NCI-H187 (cell line): ENCODE measurements at regions not wholly inside any gene's neighbourhood (a gene's known extent, or its start where the extent isn't known, plus 50 kb on each side); places are given as distances from the start of the nearest gene placed in this dataset.
"Not testable (repeated sequence)": the region's sequence is repeated elsewhere in the genome, so short reads cannot be mapped to it uniquely, and the experiment has no call there.

Source experiments
- DNase-seq, 2 experiments: peaks; one replicate each; lab custom pipeline; 2025; lab: John Stamatoyannopoulos, UW

DNA sequence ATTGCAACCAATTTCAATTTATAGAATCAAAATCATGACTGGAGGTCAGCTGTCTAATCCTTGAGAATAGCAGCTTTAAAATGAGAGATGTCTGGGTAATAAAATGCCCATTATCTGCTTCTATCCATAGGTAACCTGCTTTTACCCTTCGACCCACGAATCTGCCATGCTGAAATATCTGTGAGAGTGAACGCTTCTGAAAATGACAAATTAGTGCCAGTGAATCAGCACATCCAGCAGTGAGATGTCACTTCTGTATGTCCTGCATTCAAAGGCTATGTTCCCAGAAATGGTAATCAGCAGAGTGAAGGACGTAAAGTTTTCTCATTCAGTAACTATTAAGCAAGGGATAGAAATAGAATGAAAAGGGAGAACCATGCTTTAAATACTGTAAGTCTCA lies 532.4 kb upstream of the ITGA1 start:
- no peak for DNase-seq

DNA sequence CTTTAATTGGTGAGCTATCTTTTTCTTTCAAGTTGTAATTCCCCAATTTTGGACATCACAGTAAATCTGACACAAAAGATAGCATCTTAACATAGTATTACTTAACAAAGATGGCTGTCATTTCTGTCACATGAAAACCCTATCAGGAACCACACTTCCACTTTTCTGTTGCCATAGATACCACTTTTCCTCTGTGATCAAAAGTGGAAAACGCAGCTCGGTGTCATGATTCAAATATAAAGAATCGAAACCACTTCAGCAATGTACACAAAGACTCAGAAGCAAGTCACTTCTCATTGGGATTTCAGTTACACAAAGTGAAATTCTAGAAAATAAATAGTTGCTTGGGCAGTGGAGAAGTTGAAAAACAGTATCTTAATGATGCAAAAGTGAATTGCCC lies 524.9 kb upstream of the ITGA1 start:
- peak in 1 of 2 experiments; percentile 65 for DNase-seq

DNA sequence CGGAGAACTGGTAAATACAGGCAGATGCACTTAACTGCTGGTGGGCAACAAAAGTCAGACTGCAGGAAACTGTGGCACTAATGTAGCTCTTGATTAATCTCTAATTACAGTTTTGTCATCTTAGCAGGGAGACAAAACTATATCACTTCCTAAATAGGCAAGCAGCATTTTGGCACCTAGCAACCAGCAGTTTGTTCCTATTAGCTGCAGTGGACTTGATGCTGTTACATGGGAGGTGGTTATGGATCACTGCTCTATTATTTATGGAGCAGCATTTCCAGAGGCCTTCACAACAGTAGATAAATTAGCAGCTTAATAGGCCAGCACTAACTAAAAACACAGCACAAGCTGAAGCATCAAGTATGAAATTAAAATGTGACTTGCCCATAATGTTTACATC lies 518.3 kb upstream of the ITGA1 start:
- DNase-seq, result peak in 1 of 2 experiments; percentile 31

DNA sequence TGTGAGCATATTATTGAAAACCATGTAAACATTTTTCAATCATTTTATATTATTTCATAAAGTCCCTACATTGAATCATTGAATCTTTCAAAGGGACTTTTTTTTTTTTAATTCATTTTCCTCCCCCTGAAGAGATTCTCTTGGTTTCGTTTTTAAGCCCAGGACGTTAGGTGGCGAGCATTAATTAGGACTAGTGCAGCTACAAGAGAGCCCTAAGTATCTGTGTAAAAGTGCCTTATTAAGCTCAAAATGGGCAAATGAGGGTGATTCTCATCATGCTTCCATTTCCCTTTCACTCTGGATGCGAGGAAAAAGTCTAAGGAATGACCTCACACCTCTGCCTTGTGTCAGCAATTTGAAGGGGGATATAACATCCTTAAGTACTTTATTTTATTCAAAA lies 517.9 kb upstream of the ITGA1 start:
- DNase-seq, result peak in 1 of 2 experiments; percentile 4

DNA sequence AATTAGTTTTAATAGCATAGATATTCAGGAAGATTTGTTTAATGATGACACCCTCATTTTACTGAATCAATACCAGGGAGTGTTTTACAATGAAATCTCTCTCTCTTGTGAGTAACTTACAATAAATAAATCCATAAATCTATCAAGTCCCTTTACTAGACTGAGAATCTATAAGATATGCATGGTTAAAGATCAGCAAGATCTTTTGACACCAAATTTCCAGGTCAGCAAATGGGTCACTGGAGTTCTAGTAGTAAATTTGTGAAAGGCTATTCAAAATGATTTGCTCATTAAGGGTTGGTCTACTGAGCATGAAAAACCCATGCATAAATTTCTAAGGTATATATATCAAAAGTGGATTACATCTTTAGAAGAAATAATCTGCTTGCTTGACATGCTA lies 512.1 kb upstream of the ITGA1 start:
- no peak for DNase-seq

DNA sequence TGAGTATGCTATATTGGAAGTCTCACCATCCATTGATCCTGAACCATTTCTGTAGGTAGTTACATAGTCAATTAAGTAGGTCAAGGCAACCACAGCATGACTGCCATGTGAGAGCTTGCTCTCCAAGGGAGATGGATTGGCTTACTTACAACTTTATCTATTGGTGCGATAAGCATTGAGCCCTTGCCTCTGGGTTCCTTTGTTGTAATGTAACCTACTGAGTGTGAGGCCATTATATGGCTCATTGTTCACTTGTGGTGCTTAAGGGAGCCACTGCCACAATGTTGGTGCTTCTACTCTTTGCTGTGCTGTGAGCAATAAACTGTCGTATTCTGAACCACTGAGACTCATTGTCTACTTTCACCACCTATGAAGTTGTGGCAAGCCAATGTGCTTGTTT lies 510.6 kb upstream of the ITGA1 start:
- DNase-seq, result no peak

DNA sequence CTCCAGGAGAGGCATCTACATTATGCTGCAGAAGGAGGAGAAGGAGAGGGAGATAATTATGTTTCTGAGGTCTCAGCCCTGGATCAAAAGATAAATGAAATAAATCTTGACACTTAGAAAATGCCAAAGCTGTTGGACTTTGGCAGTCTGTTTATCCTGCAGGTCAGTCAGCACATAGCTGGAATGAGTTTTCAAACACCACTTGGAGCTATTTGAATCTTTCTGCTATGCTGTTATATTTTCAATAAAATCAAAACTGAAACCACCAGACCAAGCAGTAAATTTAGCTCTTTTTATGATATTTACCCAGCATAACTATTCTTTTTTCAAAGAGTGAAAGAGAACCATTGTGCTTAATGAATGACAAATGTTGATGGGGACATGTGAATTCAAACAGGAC lies 505.1 kb upstream of the ITGA1 start:
- no peak for DNase-seq

DNA sequence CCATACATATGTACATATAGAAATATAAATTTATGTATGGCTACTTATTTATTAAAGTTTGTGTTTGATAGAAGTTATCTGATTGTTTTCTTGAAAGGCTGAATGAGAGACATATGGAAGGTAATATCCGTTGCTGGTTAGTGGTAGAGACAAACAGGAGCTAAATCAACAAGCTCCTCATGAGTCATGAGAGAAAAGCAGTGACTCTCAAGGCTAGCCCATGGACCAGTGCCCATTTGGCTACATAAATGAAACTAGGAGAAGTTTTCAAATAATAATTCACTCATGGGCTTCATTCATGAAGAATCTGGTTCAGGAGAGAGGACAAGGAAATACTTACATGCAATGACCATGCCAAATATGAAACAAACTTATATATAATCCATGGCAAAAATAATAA lies 504.5 kb upstream of the ITGA1 start:
- no peak for DNase-seq

DNA sequence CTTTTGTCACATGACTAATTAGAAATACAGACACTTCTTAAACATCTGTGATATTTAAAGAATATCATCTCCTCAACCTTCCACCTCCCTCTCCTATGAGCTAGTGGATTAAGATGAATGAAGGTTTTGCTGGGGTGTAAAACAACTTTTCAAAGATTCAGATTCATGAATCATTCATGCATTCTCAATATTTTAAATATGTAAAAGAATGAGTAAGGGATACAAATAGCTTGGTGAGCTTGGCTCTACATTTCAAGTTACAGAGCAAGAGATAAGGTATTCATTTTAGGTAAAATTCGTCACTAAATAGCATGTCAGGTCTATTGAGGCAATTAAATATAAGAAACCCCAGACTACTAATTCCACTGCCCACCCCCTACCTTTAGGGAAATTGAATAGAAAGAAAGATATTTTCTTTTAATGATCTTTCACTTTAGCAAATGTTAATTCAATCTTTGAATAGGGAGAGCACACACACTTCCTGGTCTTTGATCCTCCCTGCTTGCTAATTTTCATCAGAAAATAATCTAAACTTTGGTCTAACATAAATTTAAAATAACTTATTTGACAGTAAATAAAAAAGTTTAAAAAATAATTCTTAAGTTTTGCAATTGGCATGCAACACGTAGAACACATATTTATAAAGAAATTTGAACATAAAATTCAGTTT lies 486.9 kb upstream of the ITGA1 start:
- DNase-seq, result no peak

DNA sequence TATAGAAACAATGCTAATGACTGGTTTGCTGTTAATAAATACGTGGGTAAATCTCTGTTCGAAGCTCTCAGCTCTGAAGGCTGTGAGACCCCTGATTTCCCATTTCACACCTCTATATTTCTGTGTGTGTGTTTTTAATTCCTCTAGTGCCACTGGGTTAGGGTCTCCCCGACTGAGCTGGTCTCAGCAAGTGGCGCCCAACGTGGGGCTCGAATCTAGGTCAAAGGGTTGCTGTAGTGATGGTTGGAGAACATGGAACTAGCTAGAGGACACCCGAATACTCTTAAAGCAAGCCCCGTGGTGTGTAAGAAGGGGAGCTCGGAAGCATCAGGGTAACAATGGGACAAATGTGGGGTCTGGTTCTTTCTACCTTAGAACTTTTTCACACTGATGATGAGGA lies 482.9 kb upstream of the ITGA1 start:
- not testable (repeated sequence) for DNase-seq

DNA sequence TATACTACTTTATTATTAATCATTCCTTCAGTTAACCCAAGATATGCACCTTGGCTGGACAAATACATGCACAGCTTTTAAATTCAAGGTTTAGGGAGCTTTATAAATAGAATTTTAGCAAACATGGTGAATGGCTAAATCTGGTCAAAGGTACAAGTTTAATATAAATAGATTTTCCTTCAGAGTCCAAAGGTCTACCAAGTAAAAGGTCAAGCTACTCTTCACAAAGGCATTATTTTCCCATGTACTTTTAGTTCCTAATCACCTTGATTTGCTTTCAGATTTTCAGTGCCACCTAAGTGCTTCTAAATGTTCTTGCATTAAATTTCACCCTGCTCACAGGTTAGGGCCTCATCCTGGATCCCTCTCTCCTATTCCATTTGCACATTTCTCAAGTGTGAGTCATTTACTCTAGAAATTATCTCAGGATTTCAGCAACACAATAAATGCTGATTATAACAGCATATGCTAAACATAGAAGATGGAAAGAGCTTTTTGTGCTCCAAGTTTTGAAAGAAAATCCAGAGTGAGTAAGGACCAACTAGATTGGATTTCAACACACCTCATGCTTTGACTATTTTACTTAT lies 459.4 kb upstream of the ITGA1 start:
- DNase-seq, result no peak

DNA sequence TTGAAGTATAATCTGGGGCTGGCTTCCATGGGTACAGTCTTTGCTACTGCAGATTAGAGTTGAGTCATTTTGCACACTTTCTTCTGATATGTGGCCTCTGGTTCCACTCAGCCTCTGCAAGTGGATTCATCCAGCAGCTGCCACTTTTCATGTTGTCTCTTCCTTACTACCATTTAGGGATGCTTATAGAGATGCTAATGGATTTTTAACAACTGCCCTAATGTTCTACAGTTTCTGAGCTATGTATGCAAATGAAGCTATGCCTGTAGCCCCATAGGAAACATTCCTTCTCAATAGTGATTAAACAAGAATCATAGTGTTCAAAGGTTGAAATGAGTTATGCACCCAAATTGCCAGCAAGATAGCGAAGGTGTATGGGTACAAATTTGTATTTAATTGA lies 456.0 kb upstream of the ITGA1 start:
- DNase-seq, result no peak

DNA sequence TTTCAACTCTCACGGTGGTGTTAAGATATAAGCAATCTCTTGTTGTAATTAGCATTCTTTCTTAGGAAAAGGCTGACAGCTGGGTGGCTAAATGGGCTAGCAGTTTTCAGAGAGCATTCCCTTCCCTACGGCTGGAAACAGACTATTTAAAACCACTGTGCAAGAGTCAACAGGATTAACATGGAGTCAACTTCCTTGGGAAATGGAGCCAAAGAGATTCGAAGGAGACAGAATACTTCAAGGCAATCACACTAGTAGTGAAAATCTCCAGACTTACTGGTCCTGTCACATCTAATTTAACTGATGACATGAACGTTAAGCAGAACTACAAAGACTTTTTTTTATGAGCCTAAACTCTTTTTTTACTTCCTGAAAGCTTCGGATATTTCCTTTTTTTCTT lies 453.3 kb upstream of the ITGA1 start:
- no peak for DNase-seq

DNA sequence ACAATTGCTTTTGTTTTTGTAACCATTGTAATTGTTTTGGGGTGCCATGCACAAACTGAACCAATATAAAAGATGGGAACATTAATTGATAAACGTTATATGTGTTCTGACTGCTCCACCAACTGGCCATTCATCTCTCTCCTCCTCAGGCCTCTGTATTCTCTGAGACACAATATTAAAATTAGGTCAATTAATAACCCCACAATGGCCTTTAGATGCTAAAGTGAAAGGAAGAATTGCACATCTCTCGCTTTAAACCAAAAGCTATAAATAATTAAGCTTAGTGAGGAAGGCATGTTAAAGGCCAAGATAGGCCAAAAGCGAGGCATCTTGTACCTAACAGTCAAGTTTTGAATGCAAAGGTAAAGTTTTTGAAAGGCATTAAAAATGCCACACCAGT lies 448.4 kb upstream of the ITGA1 start:
- DNase-seq, result no peak

DNA sequence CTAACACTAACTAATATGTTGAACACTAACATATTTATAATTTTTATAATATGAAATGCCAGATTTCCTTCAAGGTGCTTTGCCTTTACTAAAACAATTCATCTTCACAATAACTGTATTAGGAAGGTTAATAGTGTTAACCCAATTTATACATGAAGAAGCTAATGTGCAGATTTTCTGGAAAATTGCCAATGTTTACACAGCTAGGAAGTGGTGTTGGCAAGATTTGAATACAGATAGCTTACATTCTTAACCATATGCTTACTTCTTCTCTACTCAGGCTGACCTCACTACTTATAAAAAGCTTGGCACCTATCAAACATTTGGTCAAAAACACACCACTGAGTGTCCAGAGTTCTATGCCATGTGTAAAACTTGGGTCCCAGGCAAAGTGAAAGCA lies 445.4 kb upstream of the ITGA1 start:
- DNase-seq, result no peak

DNA sequence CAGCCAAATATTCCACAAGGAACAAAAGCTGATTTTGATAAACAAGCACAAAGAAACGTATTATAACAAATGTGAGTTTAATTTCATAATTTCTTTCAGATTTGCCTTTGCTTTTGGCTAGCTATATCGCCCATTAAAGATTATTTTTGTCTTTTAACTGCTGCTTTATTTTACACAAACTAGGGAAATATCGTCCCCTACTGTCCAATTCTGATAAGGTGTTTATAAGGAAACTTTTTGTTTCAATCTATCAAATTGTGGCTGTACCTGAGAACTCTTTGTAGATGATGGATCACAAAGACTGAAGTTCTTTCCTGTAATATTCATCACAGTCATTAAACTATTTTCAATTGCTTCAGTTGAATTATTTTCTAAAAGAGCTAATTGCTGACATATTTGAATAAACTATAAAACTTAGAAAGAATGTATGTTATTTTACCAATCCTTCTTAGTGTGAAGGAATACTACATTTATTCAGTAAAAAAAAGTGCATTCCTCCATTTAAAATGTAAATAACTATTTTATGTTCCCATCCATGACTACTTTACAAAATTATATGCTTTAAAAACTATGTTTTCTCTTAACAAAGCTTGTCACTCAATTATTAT lies 431.3 kb upstream of the ITGA1 start:
- DNase-seq, result peak in 1 of 2 experiments; percentile 60

DNA sequence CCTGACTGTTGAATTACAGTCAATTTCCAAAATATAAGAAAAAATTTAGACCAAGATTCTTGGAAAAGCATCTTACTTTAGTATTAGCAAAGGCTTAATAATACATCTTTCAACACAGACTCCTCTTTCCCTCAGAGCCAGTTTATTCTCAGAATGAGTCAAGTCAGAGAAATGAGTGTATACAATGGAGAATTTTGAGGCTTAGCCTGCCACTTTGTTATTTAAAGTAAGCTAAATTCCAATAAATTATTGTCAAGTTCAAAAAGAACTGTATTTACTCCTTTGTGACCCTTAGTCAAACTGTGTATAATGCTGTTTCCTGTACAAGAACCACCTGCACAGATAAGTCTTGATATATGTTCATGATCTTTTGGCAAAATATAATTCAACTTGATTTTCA lies 428.5 kb upstream of the ITGA1 start:
- DNase-seq, result no peak

DNA sequence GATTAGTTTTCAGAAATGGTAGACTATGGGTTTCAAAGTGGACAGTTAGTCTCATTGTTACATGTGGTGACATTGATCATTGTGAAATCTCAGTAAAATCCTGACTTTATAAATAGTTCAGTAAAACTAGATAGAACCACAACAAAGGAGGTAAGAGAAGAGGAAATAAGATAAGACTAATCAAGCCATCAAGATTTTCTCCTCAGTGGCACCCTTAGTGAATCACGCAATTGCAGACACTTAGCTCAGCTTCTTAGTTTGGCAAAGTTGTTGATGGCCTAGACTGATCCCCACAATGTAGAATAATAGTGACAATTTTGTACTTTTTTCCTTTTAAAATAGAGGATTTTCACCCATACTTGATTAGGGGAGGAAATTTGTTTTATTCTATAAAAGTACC lies 426.7 kb upstream of the ITGA1 start:
- no peak for DNase-seq

DNA sequence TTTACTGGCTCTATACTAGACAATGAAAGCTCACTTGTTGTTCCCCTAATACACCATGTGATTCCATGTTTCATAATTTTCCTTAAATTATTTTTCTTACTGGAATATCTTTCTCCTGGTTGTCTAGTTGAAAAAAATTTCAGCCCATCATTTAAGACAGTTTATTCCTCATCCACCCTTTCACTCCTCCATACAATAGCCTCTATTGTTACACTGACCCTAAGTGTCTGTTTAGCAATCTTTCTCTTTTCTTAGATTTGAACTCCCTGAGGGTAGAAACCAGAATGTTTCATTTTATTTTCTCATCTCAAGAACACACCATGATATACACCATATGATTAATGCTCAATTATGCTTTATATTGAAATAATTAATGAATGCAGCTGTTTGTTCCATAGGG lies 413.4 kb upstream of the ITGA1 start:
- DNase-seq, result no peak

DNA sequence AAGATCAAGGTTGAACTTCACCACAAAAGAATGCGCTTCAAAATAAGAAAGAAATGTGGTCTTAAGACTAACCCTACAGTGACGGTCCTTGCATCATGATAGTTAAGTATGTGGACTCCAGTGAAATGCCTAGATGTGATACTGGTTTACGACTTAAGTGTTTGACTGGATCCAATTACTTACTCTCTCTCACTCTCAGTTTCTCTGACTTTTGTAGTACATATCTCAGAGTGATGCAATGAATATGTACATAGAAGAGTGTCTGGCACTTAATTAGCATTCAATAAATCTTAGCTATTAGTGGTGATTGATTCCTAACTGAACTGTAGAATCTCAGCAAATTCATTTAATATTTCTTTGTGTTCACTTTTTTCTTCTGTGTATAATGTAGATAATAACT lies 411.7 kb upstream of the ITGA1 start:
- DNase-seq, result no peak

DNA sequence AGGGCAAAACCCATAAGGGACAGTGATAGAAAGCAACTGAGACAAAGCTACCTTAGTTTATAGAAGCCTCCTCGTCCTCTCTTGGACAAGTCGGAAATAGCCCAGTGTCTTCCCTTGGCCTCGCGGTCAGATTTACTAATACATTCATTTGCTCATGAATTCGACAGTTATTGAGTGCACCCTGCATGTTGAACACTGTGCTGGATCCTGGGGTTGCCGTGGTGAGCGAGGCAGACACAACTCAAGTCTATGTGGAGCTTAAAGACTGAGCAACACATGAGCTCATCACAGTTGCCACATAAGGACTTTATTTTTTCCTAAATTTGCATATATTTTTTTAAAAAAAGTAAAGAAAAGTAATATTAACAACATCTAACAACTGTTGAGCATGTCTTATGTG lies 411.1 kb upstream of the ITGA1 start:
- no peak for DNase-seq

DNA sequence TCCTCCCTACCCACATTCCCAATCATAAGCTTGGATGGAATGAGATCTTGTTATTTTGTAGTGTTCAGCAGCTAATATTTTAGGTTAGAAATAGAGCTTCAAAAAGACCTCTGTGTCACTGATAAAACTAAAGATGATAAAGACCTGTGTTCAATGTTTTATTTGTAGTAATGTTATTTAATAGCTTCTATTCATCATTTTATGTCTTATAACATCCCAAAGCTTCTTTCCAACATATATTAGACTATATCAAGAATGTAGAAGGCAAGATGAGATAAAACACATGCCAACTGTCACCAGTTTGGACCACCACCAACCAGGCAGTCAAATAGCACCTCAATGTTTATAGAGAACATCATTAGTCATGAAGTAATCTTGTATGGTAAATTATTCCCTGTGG lies 409.5 kb upstream of the ITGA1 start:
- no peak for DNase-seq

DNA sequence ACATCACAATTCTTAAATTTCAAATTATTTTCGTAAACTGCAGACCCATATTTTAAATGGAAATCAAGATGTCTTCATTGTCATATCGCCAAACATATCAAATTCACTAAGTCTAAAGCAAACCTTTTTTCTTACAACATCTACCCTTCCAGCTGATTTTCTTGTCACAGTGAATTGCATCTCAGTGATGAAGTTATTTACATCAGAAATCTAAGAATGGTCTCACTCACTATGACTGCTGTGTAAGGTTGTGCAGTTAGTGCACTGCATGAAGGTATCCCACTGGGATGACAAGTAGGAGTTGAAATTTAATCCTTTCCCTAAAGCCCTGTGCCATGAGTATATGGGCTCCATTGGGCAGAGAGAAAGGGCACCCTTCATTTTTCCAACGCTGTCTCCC lies 399.4 kb upstream of the ITGA1 start:
- DNase-seq, result no peak

DNA sequence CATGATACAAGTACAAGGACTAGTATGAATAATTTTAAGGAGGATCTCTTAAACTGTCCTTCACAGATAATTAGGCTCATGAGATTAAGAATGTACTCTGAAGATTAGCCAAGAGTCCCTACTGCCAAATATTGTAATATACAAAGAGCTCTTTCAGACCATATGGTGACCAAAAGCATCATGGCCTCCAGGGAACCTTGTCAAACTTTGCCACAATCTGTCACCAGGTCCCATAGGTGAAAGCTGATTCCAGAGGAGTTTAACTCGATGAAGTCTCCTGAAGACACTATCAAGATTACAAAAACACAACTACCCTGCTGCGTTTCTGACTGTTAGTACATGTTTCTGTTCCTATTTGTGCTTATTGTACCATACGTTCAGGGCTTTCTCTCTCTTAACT lies 395.4 kb upstream of the ITGA1 start:
- no peak for DNase-seq
